SK-N-SH treated with all-trans-retinoic acid at 6 μM for 48 hours (cell line): ENCODE measurements at regions not wholly inside any gene's neighbourhood (a gene's known extent, or its start where the extent isn't known, plus 50 kb on each side); places are given as distances from the start of the nearest gene placed in this dataset.

Source experiments
- ATAC-seq: fragments of 200-7000 bp; cut with Tn5 transposase; 3 replicates; pipeline ENCODE4 v1.9.1; 2020; ENCODE audit warnings: mild to moderate bottlenecking, moderate library complexity
- ARNTL ChIP-seq: fragments of 450-650 bp; formaldehyde crosslinking; IDR thresholded peaks from 2 replicates; pipeline ENCODE4 v1.5.0; 2020; ENCODE audit warnings: low read depth, mild to moderate bottlenecking, moderate library complexity, borderline replicate concordance
- BACH2 ChIP-seq: fragments of 250-450 bp; sonication (Bioruptor Pico); IDR thresholded peaks from 2 replicates; pipeline ENCODE4 v1.9.0; 2021; ENCODE audit warnings: mild to moderate bottlenecking, borderline replicate concordance
- CSDC2 ChIP-seq: fragments of 250-450 bp; sonication (Bioruptor Pico); IDR thresholded peaks from 2 replicates; pipeline ENCODE4 v1.5.0; 2020; ENCODE audit warnings: mild to moderate bottlenecking, moderate library complexity
- CSRNP3 ChIP-seq: fragments of 250-450 bp; sonication (Bioruptor Pico); IDR thresholded peaks from 2 replicates; pipeline ENCODE4 v1.5.1; 2021; ENCODE audit warnings: mild to moderate bottlenecking, moderate library complexity
- ESRRG ChIP-seq: fragments of 250-450 bp; sonication (Bioruptor Pico); IDR thresholded peaks from 2 replicates; pipeline ENCODE4 v1.6.1; 2021; ENCODE audit warnings: mild to moderate bottlenecking
- GLIS3 ChIP-seq: fragments of 250-450 bp; sonication (Bioruptor Pico); IDR thresholded peaks from 2 replicates; pipeline ENCODE4 v1.5.0; 2020; ENCODE audit warnings: mild to moderate bottlenecking, moderate library complexity
- ISL1 ChIP-seq: fragments of 250-450 bp; sonication (Bioruptor Pico); IDR thresholded peaks from 2 replicates; pipeline ENCODE4 v2.1.2; 2022; ENCODE audit warnings: mild to moderate bottlenecking, moderate library complexity
- OSR1 ChIP-seq: fragments of 250-450 bp; sonication (Bioruptor Pico); IDR thresholded peaks from 2 replicates; pipeline ENCODE4 v1.8.0; 2022; ENCODE audit warnings: moderate library complexity, mild to moderate bottlenecking, inconsistent platforms
- SNAI2 ChIP-seq: fragments of 250-450 bp; sonication (Bioruptor Pico); IDR thresholded peaks from 2 replicates; pipeline ENCODE4 v1.5.0; 2020; ENCODE audit warnings: mild to moderate bottlenecking, moderate library complexity
- TCF4 ChIP-seq: fragments of 250-450 bp; sonication (Bioruptor Pico); IDR thresholded peaks from 2 replicates; pipeline ENCODE4 v1.8.0; 2021; ENCODE audit warnings: mild to moderate bottlenecking, moderate library complexity, borderline replicate concordance
- TOX ChIP-seq: fragments of 250-450 bp; sonication (Bioruptor Pico); IDR thresholded peaks from 2 replicates; pipeline ENCODE4 v1.8.0; 2021; ENCODE audit warnings: mild to moderate bottlenecking, moderate library complexity, borderline replicate concordance
- TSHZ2 ChIP-seq: fragments of 250-450 bp; sonication (Bioruptor Pico); IDR thresholded peaks from 2 replicates; pipeline ENCODE4 v1.5.0; 2020; ENCODE audit warnings: mild to moderate bottlenecking, moderate library complexity
- ZC3H10 ChIP-seq: fragments of 250-450 bp; sonication (Bioruptor Pico); IDR thresholded peaks from 2 replicates; pipeline ENCODE4 v1.5.1; 2021; ENCODE audit warnings: mild to moderate bottlenecking, moderate library complexity
- ZFP3 ChIP-seq: fragments of 250-450 bp; sonication (Bioruptor Pico); IDR thresholded peaks from 2 replicates; pipeline ENCODE4 v1.5.0; 2020; ENCODE audit warnings: mild to moderate bottlenecking, moderate library complexity
- ZFP30 ChIP-seq: fragments of 450-650 bp; formaldehyde crosslinking; IDR thresholded peaks from 2 replicates; pipeline ENCODE4 v1.5.0; 2022; ENCODE audit warnings: mild to moderate bottlenecking, moderate library complexity
- ZNF565 ChIP-seq: fragments of 450-650 bp; formaldehyde crosslinking; conservative IDR thresholded peaks from 2 replicates; pipeline ENCODE4 v1.5.0; 2020; ENCODE audit warnings: low read depth, mild to moderate bottlenecking, moderate library complexity
- ZNF70 ChIP-seq: fragments of 450-650 bp; formaldehyde crosslinking; IDR thresholded peaks from 2 replicates; pipeline ENCODE4 v1.5.0; 2020; ENCODE audit warnings: mild to moderate bottlenecking, moderate library complexity
- ZNF8 ChIP-seq: fragments of 450-650 bp; formaldehyde crosslinking; IDR thresholded peaks from 2 replicates; pipeline ENCODE4 v1.5.0; 2020; ENCODE audit warnings: mild to moderate bottlenecking, moderate library complexity
- TF ChIP-seq, protein P1 (sequence below): fragments of 250-450 bp; sonication (Bioruptor Pico); IDR thresholded peaks from 2 replicates; pipeline ENCODE4 v1.8.0; 2021; ENCODE audit warnings: low read depth, mild to moderate bottlenecking, moderate library complexity, borderline replicate concordance
- TF ChIP-seq, protein P2 (sequence below): fragments of 250-450 bp; sonication (Bioruptor Pico); IDR thresholded peaks from 2 replicates; pipeline ENCODE4 v1.5.1; 2020; ENCODE audit warnings: low read depth, mild to moderate bottlenecking, moderate library complexity
- TF ChIP-seq, protein P3 (sequence below): fragments of 250-450 bp; sonication (Bioruptor Pico); IDR thresholded peaks from 2 replicates; pipeline ENCODE4 v1.8.0; 2020; ENCODE audit warnings: mild to moderate bottlenecking, moderate library complexity, borderline replicate concordance

DNA sequence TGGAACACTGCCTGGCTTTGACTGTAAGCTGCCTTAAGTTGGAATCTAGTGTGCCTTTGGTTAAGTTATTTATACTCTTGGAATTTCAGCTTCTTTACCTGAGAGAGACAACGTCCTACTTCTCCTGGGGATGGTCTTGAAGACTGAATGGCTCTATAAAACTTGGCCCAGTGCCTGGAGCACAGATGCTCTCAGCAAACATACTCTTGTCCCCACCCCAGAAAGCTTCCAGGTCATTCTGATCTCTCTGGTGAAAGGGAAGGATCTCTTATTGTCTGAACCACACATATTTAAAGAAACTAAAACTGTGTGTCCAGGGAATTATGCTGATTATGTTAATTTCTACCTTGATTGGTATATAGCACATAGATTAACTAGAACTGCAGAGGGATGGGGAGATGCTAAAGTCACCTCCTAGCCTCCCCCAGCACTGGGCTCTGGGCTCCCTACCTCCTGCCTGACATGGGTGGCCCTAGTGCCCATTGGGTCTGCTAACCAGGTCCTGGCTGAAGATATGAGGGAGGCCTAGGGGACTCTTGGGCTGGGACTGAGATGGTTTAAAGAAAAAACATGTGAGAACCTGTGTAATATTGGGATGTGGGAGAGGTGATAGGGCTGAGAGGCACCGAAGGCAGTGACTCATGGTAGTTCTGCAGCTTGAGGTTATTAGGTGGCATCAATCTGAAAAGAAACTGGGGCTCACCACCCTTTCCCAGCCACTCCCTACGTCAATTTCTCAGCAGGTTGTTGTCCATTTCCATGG, 171.0 kb downstream of the RPLP1 start:
- TF ChIP-seq TCF4 (CRISPR knock-in tag) (no peak), OSR1 (CRISPR knock-in tag) (no peak), ZNF8 (CRISPR knock-in tag) (no peak), ZNF70 (CRISPR knock-in tag) (no peak), GLIS3 (CRISPR knock-in tag) (no peak), SNAI2 (CRISPR knock-in tag) (no peak), ESRRG (CRISPR knock-in tag) (no peak), ZNF565 (no peak), ZC3H10 (CRISPR knock-in tag) (no peak), TOX (CRISPR knock-in tag) (no peak), CSRNP3 (CRISPR knock-in tag) (no peak), CSDC2 (CRISPR knock-in tag) (no peak), ISL1 (CRISPR knock-in tag) (no peak)
- TF ChIP-seq, protein P1, sequence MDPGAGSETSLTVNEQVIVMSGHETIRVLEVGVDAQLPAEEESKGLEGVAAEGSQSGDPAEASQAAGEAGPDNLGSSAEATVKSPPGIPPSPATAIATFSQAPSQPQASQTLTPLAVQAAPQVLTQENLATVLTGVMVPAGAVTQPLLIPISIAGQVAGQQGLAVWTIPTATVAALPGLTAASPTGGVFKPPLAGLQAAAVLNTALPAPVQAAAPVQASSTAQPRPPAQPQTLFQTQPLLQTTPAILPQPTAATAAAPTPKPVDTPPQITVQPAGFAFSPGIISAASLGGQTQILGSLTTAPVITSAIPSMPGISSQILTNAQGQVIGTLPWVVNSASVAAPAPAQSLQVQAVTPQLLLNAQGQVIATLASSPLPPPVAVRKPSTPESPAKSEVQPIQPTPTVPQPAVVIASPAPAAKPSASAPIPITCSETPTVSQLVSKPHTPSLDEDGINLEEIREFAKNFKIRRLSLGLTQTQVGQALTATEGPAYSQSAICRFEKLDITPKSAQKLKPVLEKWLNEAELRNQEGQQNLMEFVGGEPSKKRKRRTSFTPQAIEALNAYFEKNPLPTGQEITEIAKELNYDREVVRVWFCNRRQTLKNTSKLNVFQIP: no peak
- TF ChIP-seq, protein P2, sequence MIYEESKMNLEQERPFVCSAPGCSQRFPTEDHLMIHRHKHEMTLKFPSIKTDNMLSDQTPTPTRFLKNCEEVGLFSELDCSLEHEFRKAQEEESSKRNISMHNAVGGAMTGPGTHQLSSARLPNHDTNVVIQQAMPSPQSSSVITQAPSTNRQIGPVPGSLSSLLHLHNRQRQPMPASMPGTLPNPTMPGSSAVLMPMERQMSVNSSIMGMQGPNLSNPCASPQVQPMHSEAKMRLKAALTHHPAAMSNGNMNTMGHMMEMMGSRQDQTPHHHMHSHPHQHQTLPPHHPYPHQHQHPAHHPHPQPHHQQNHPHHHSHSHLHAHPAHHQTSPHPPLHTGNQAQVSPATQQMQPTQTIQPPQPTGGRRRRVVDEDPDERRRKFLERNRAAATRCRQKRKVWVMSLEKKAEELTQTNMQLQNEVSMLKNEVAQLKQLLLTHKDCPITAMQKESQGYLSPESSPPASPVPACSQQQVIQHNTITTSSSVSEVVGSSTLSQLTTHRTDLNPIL (CRISPR knock-in tag): no peak
- TF ChIP-seq, protein P3, sequence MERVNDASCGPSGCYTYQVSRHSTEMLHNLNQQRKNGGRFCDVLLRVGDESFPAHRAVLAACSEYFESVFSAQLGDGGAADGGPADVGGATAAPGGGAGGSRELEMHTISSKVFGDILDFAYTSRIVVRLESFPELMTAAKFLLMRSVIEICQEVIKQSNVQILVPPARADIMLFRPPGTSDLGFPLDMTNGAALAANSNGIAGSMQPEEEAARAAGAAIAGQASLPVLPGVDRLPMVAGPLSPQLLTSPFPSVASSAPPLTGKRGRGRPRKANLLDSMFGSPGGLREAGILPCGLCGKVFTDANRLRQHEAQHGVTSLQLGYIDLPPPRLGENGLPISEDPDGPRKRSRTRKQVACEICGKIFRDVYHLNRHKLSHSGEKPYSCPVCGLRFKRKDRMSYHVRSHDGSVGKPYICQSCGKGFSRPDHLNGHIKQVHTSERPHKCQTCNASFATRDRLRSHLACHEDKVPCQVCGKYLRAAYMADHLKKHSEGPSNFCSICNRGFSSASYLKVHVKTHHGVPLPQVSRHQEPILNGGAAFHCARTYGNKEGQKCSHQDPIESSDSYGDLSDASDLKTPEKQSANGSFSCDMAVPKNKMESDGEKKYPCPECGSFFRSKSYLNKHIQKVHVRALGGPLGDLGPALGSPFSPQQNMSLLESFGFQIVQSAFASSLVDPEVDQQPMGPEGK: no peak
- ATAC-seq: no peak

- TF ChIP-seq ZFP30 (CRISPR knock-in tag) (no peak), BACH2 (CRISPR knock-in tag) (no peak), GLIS3 (CRISPR knock-in tag) (no peak), ZFP3 (CRISPR knock-in tag) (no peak), ARNTL (CRISPR knock-in tag) (no peak), ZC3H10 (CRISPR knock-in tag) (no peak), CSDC2 (CRISPR knock-in tag) (no peak), CSRNP3 (CRISPR knock-in tag) (no peak), TCF4 (CRISPR knock-in tag) (no peak), TOX (CRISPR knock-in tag) (no peak), OSR1 (CRISPR knock-in tag) (no peak), SNAI2 (CRISPR knock-in tag) (no peak), ESRRG (CRISPR knock-in tag) (no peak), ZNF565 (no peak), TSHZ2 (CRISPR knock-in tag) (no peak), ISL1 (CRISPR knock-in tag) (no peak)
- TF ChIP-seq, protein P1: no peak
- TF ChIP-seq, protein P3: no peak
- ATAC-seq: no peak
These were observed 171.5 kb downstream of the RPLP1 start for GRCh38 chr15:69624155-69624520.
